ENCODE measurements at regions not wholly inside any gene's neighbourhood (a gene's known extent, or its start where the extent isn't known, plus 50 kb on each side); places are given as distances from the start of the nearest gene placed in this dataset.

DNA sequence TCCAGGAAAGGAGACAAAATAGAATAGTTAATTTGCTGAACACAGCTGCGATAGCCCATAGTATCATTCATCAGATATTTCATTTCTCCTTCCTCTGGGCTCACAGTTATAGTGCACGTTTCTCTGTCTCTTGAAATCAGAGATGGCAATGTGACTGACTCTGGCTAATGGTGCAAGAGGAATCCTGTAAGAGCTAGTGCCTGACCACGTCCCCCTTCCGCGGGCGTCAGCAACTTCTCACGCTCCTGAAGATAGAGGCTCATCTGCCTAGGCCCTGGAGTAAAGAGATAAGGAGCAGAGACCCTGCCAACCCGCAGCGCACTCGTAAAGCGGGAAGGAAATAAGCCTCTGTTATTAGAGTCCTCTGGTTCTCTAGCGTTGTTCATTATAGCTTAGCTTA is 391.8 kb downstream of the VPS13C start:
- no peaks in the 10 kb centered on the region for H3K9me3 ChIP-seq
- no peaks in the 10 kb centered on the region for H3K36me3 ChIP-seq
- no peak overlapping the region for H3K27ac ChIP-seq
- no peak for DNase-seq (ENCODE audit: low spot score)
- intact Hi-C loops (cut with DNase I), result no loop called here
- TF ChIP-seq POLR2AphosphoS5 (IDR thresholded peaks at IDR 0.05) (no peak), POLR2A (IDR thresholded peaks at IDR 0.05) (no peak)
- TF ChIP-seq, protein P1, sequence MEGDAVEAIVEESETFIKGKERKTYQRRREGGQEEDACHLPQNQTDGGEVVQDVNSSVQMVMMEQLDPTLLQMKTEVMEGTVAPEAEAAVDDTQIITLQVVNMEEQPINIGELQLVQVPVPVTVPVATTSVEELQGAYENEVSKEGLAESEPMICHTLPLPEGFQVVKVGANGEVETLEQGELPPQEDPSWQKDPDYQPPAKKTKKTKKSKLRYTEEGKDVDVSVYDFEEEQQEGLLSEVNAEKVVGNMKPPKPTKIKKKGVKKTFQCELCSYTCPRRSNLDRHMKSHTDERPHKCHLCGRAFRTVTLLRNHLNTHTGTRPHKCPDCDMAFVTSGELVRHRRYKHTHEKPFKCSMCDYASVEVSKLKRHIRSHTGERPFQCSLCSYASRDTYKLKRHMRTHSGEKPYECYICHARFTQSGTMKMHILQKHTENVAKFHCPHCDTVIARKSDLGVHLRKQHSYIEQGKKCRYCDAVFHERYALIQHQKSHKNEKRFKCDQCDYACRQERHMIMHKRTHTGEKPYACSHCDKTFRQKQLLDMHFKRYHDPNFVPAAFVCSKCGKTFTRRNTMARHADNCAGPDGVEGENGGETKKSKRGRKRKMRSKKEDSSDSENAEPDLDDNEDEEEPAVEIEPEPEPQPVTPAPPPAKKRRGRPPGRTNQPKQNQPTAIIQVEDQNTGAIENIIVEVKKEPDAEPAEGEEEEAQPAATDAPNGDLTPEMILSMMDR (IDR thresholded peaks at IDR 0.05), result no peak
- 78% methylated on average over 12 of the region's 12 CpGs for WGBS
- H3K4me1 ChIP-seq (replicated peaks), result no peaks in the 10 kb centered on the region
- no peaks in the 10 kb centered on the region for H3K27me3 ChIP-seq (replicated peaks; ENCODE audit: insufficient read depth)
- H3K4me3 ChIP-seq, result no peak overlapping the region

DNA sequence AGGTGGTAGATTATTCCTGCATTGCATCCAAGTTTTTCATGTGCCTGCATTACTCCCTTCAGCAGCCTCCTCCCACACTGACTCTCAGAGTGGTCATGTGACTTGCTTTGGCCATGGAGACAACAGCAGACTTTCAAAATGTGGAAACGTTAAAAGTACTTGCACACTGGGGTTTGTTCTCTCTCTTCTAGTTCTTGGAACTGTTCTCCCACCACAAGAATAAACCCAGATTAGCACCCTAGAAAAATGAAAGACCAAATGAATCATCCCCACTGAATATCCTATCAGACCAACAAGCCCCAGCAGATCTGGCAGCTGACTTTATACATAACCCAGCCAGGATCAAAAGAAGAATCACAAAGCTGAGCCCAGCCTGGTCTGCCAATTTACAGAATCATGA is 398.5 kb downstream of the VPS13C start:
- H3K27me3 ChIP-seq (replicated peaks; ENCODE audit: insufficient read depth), result no peaks in the 10 kb centered on the region
- H3K4me3 ChIP-seq, result no peak overlapping the region
- no peaks in the 10 kb centered on the region for H3K36me3 ChIP-seq
- DNase-seq (ENCODE audit: low spot score), result no peak
- no peak overlapping the region for H3K27ac ChIP-seq
- intact Hi-C loops (cut with DNase I), result no loop called here
- no peaks in the 10 kb centered on the region for H3K4me1 ChIP-seq (replicated peaks)
- TF ChIP-seq, protein P1 (IDR thresholded peaks at IDR 0.05), result no peak
- TF ChIP-seq POLR2A (IDR thresholded peaks at IDR 0.05), result no peak
- TF ChIP-seq POLR2AphosphoS5 (IDR thresholded peaks at IDR 0.05), result no peak
- 21% methylated on average over 1 of the region's 1 CpG for WGBS
- H3K9me3 ChIP-seq, result no peaks in the 10 kb centered on the region

DNA sequence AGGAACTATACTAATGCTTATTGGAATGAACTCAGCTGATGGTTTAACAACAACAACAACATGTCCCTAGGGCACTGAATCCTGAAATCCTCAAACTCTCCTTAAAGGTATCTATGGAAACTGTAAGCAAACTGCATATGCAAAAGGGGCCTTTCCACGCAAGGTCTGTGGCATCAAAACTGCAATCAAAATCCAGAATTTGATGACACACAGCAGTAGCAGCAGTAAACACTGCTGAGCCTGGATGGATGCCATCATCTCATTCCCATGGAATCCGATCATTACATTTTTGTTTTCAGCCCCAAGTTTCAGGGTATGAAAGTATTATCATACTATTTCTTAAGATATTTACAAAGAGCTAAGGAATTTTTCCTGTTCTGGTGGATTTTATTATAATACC is 399.7 kb downstream of the VPS13C start:
- no peaks in the 10 kb centered on the region for H3K27me3 ChIP-seq (replicated peaks; ENCODE audit: insufficient read depth)
- H3K9me3 ChIP-seq, result no peaks in the 10 kb centered on the region
- DNase-seq (ENCODE audit: low spot score), result no peak
- H3K27ac ChIP-seq, result no peak overlapping the region
- H3K4me3 ChIP-seq, result no peak overlapping the region
- whole genome bisulfite sequencing, result 64% methylated on average over 2 of the region's 2 CpGs
- TF ChIP-seq POLR2A (IDR thresholded peaks at IDR 0.05), result no peak
- TF ChIP-seq, protein P1 (IDR thresholded peaks at IDR 0.05), result no peak
- intact Hi-C loops (cut with DNase I), result no loop called here
- no peaks in the 10 kb centered on the region for H3K36me3 ChIP-seq
- H3K4me1 ChIP-seq (replicated peaks), result no peaks in the 10 kb centered on the region

DNA sequence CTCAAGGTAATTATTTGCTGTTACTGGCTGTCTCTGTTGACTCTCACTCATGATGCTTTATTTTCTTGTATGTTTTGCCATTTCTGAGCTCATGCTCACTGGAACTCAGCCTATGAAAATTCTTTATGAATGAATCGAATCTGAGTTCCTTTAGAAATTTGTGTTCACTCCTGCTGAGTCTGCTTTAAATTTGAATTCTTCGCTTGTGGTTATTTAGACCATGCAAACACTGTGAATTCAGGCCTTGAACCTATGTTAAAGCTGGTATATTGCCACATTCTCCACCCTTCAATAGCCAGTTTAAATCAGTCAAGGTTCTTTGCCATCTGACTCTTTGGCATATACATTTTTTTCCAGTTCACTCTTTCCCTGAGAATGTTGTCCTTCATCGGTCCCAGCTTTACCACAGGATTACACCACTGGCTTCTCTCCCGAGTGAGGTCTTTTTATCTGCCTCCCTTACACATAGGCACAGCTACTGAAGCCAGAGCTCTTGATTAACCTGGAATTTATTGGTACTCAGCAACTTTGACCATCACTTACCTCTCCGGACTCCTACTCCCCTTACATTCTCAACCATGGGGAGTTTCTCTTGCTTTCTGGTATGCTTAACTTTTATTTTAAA is 400.6 kb downstream of the VPS13C start:
- H3K4me3 ChIP-seq, result no peak overlapping the region
- DNase-seq (ENCODE audit: low spot score), result no peak
- H3K9me3 ChIP-seq, result no peaks in the 10 kb centered on the region
- no peaks in the 10 kb centered on the region for H3K36me3 ChIP-seq
- no peaks in the 10 kb centered on the region for H3K27me3 ChIP-seq (replicated peaks; ENCODE audit: insufficient read depth)
- WGBS, result 77% methylated on average over 5 of the region's 5 CpGs
- intact Hi-C loops (cut with DNase I), result no loop called here
- TF ChIP-seq POLR2AphosphoS5 (IDR thresholded peaks at IDR 0.05), result no peak
- TF ChIP-seq, protein P1 (IDR thresholded peaks at IDR 0.05), result no peak
- no peak for TF ChIP-seq POLR2A (IDR thresholded peaks at IDR 0.05)
- H3K27ac ChIP-seq, result no peak overlapping the region
- H3K4me1 ChIP-seq (replicated peaks), result no peaks in the 10 kb centered on the region

DNA sequence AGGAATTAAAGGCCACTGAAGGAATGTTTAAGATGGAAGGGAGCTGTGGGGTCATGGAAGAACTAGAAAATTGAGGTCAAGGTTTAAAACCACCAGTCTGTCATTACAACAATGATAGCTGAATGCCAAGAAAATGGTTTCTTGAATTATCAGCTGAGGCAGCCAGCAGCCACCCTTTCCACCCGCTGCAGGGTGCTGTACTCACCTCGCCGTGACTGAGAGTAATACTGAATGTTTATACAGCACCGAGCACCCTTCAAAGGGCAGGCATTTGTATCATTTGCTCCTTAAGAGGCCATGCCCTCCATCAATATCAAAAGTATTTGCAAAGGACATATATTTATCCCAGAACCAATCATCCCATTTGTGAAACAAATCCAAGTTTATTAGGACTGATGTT is 402.8 kb downstream of the VPS13C start:
- TF ChIP-seq, protein P1 (IDR thresholded peaks at IDR 0.05), result no peak
- no peak overlapping the region for H3K27ac ChIP-seq
- intact Hi-C loops (cut with DNase I), result no loop called here
- no peaks in the 10 kb centered on the region for H3K9me3 ChIP-seq
- H3K36me3 ChIP-seq, result no peaks in the 10 kb centered on the region
- 86% methylated on average over 4 of the region's 4 CpGs for WGBS
- H3K4me1 ChIP-seq (replicated peaks), result no peaks in the 10 kb centered on the region
- no peak overlapping the region for H3K4me3 ChIP-seq
- DNase-seq (ENCODE audit: low spot score), result no peak
- no peaks in the 10 kb centered on the region for H3K27me3 ChIP-seq (replicated peaks; ENCODE audit: insufficient read depth)
